ENCODE measurements at regions not wholly inside any gene's neighbourhood (a gene's known extent, or its start where the extent isn't known, plus 50 kb on each side); places are given as distances from the start of the nearest gene placed in this dataset.

DNA sequence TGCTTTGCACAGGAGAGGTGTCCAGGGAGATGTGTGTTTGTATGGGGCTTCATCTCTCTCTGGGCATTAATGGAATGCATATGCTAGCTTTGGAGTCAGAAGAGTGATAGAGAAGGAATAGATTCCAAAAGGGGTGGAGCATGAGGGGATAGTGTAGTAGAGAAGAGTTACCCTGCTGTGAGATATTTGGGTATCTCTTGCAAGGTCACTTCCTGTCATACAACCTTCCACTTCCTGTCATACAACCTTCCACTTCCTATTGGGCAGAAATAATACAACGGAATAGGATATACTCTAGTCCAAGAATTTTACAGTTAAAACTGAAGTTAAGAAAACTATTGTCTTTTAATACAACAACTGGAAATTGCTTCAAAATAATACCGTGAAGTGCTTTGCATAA, 351.8 kb upstream of the FMN2 start:
- H3K9me3 Mint-ChIP-seq = peaks cover 21% of the 10 kb centered on the region
- peaks cover 20% of the 10 kb centered on the region for H3K4me1 Mint-ChIP-seq
- no peak for DNase-seq
- H3K4me3 Mint-ChIP-seq = peak overlapping the region; percentile 9
- peaks cover 13% of the 10 kb centered on the region for H3K36me3 Mint-ChIP-seq
- ATAC-seq (ENCODE audit: low read depth) = no peak
- no peaks in the 10 kb centered on the region for H3K27me3 Mint-ChIP-seq
- POLR2A ChIA-PET = no interaction called here
- peak overlapping the region; percentile 56 for H3K27ac Mint-ChIP-seq

DNA sequence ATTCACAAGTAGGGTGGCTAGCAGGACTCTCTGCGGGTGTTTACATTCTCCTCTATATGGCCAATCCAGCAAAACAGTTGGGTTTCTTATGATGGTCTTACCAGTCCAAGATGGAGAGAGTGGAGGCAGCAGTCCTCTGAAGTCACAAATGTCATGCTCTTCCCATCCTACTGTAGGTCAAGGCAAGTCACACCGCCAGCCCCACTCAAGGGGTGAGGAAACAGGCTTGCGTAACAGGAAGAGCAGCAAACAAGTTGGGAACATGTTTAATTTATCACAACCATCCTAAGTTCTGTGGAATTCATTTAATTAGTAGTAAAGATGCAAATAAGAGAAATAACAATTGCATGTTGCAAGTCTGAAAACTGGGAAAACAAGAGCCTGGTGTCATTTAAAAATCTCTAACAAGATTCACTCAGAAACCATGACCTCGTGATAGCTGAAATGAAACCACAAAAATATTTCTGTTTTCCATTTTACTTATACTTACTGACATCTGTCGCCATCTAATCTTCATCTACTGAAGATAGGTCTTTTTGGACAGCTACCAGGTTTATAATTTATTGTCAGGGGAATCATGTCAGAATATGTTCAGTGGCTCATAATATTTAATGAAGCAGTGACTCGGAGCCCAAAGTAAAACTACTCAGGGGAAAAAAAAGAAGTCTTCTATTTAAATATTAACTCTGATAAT, 349.1 kb upstream of the FMN2 start:
- H3K27me3 Mint-ChIP-seq = no peaks in the 10 kb centered on the region
- no peak for ATAC-seq (ENCODE audit: low read depth)
- no peak overlapping the region for H3K4me3 Mint-ChIP-seq
- peaks cover 19% of the 10 kb centered on the region for H3K9me3 Mint-ChIP-seq
- peaks cover 11% of the 10 kb centered on the region for H3K36me3 Mint-ChIP-seq
- no peak for DNase-seq
- peaks cover 19% of the 10 kb centered on the region for H3K4me1 Mint-ChIP-seq
- POLR2A ChIA-PET = no interaction called here
- H3K27ac Mint-ChIP-seq = no peak overlapping the region

DNA sequence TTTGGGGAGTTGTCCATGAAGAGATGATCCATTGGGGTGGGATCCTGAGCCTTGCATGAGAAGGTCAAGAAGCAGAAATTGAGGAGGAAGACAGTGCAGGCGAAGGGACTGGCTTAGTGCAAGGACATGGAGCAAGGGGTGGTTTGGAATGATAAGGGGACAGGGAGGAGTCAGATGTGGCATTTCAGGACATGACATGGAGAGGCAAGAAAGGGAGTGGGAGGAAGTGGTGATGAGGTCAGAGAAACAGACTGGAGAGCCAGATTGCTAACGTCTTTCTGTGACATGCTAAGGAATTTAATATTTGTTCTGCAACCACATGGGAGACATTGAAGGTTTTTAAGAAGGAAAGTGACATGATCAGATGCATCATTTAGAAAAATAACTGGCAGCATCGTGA, 346.8 kb upstream of the FMN2 start:
- Mint-ChIP-seq H3K27ac (no peak overlapping the region), H3K27me3 (no peaks in the 10 kb centered on the region), H3K36me3 (peaks cover 7% of the 10 kb centered on the region), H3K4me1 (peaks cover 17% of the 10 kb centered on the region), H3K9me3 (peaks cover 13% of the 10 kb centered on the region), H3K4me3 (no peak overlapping the region)
- POLR2A ChIA-PET = no interaction called here
- no peak for ATAC-seq (ENCODE audit: low read depth)
- DNase-seq = no peak

DNA sequence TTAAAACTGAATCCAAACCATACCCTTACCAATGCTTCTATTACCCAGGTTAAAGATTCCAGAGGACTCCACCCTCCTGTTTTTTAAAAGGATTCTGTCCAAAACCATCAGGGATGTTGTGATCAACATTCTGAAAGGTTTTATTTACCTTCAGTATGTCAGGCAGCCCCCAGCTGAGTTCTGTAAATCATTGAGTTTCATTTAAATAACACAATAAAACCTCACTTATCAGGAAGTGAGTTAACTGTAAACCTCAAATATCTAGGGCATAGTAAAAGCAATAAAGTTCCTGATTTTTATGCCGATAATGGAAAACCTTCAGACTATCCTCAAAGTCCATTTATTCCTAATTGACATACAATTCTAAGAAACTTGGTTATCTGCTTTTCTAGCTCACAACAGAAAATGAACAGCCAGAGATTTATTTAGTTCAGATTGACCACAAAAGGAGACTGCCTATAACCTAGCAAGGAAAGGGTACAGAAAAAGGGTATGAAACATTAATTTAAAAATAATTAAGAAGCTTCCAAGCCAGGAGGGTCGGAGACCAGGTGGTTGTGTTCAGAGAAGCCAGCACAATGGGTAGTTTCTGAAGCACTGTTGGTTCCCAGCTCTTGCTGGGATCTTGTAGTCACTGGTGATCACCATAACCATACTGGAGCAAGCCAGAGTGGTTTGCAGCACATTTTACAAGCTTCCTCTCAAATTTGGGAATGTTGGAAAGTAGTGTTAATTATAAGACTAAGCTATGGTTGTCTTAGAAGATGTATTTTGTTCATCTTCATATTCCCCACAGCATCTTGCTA, 336.4 kb upstream of the FMN2 start:
- no peak for ATAC-seq (ENCODE audit: low read depth)
- peaks cover 3% of the 10 kb centered on the region for H3K36me3 Mint-ChIP-seq
- H3K27me3 Mint-ChIP-seq = no peaks in the 10 kb centered on the region
- H3K27ac Mint-ChIP-seq = no peak overlapping the region
- DNase-seq = no peak
- H3K4me1 Mint-ChIP-seq = no peaks in the 10 kb centered on the region
- H3K9me3 Mint-ChIP-seq = peaks cover 6% of the 10 kb centered on the region
- POLR2A ChIA-PET = no interaction called here
- H3K4me3 Mint-ChIP-seq = no peak overlapping the region

DNA sequence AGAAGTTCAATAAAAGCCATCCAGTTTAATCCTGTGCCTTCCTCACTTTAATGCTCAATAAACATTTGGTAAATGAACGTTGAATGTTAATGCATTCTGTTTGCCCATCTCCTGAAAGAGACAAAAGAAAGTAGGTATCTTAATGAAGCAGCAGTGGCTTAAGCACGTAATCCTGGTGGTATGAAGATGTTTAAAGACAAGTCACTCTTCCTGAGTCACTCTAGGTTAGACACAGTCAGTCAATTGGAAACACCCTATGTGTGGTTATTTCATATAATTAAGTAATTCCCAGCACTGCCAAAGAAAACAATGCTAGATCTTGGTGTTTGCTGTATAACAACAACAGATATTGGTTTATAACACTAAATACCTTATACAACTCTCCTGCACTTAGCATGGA, 334.0 kb upstream of the FMN2 start:
- Mint-ChIP-seq H3K27me3 (no peaks in the 10 kb centered on the region), H3K9me3 (peaks cover 3% of the 10 kb centered on the region), H3K4me1 (no peaks in the 10 kb centered on the region), H3K36me3 (no peaks in the 10 kb centered on the region), H3K4me3 (no peak overlapping the region), H3K27ac (no peak overlapping the region)
- DNase-seq (no peak), ATAC-seq (ENCODE audit: low read depth) (no peak)
- POLR2A ChIA-PET = no interaction called here

DNA sequence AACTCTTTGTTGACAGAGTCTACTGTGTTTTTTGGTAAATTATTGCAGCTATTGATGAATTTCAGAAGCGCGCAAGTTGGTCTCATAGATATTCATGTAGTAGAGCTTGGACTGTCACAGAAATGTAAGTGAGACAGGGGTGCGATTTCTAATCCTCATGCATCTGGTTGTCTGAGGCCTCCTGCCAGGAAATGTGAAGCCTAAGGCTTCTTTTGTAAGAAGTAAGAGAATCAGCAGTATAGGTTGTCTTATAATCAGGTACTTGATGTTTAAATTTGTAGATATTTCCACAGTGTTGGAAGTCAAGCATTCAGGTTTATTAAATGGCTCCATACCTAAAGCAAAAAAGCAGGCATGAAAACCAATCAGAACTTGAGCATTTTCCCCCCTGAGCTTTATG, 332.9 kb upstream of the FMN2 start:
- Mint-ChIP-seq H3K4me3 (no peak overlapping the region), H3K36me3 (no peaks in the 10 kb centered on the region), H3K4me1 (no peaks in the 10 kb centered on the region), H3K27me3 (no peaks in the 10 kb centered on the region), H3K9me3 (no peaks in the 10 kb centered on the region), H3K27ac (no peak overlapping the region)
- POLR2A ChIA-PET = no interaction called here
- DNase-seq (no peak), ATAC-seq (ENCODE audit: low read depth) (no peak)

DNA sequence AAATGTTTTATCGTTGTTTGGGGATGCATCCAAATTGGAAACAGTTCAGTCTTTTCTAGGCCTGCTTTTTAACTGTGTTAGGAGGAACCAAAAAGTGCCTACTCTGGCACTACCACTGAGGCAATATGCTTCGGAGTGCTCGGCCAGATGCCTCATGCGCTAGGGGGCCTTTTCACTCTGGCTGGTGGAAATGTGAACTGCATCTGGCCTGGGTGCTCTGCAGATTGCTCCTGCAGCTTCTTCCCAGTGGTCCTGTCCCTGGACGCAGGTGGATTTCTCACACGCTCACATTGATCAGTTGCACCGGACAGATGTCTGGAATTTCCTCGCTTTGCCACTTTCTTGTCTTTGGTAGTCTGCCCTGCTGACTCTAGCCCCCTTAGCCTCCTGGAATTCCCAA, 330.2 kb upstream of the FMN2 start:
- no peaks in the 10 kb centered on the region for H3K9me3 Mint-ChIP-seq
- no peaks in the 10 kb centered on the region for H3K4me1 Mint-ChIP-seq
- no peaks in the 10 kb centered on the region for H3K36me3 Mint-ChIP-seq
- DNase-seq (no peak), ATAC-seq (ENCODE audit: low read depth) (no peak)
- no peak overlapping the region for H3K27ac Mint-ChIP-seq
- no peaks in the 10 kb centered on the region for H3K27me3 Mint-ChIP-seq
- no peak overlapping the region for H3K4me3 Mint-ChIP-seq
- POLR2A ChIA-PET = no interaction called here

DNA sequence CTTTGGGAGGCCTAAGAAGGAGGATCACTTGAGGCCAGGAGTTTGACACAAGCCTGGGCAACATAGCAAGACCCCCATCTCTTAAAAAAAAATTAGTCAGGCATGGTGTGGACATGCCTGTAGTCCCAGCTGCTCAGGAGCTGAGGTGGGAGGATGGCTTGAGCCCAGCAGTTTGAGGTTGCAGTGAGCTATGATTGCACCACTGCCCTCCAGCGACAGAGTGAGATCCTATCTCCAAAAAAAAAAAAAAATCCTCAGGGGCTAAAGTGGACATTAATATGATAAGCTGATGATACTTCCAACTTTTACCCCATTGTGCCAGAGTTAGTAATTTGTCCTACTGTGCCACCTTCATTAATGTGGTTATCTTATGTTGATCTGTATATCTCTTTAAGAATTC, 327.8 kb upstream of the FMN2 start:
- POLR2A ChIA-PET = interaction anchor here (0.6 kb wide), 1 partner anchor 13 kb away, joined by 3 read pairs; no protein-coding TSS in a partner anchor
- no peak overlapping the region for H3K27ac Mint-ChIP-seq
- no peaks in the 10 kb centered on the region for H3K9me3 Mint-ChIP-seq

DNA sequence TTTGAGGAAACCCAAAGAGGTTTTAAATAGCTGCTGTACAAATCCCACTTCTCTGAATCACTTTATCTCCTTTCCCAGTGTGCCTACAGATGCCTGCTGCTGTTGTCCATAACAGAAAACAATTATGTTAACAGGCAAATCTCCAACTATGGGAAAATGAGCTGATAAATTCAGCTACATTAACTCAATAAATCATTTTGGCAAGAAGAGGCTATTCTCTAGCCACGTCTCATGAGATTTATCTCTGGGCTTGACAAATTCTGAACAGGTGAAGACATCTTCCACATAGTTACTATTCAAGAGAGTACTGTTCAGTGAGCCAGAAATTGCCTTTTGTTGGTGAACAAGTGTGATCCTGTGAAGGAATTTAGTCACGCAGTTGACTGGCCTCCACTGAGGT, 327.1 kb upstream of the FMN2 start:
- Mint-ChIP-seq H3K36me3 (no peaks in the 10 kb centered on the region), H3K27me3 (no peaks in the 10 kb centered on the region), H3K9me3 (no peaks in the 10 kb centered on the region), H3K27ac (no peak overlapping the region), H3K4me3 (no peak overlapping the region), H3K4me1 (no peaks in the 10 kb centered on the region)
- DNase-seq (no peak), ATAC-seq (ENCODE audit: low read depth) (no peak)
- POLR2A ChIA-PET = interaction anchor here (0.6 kb wide), 1 partner anchor 14 kb away, joined by 3 read pairs; no protein-coding TSS in a partner anchor

More for the DNA sequence above, 327.8 kb upstream of the FMN2 start:
- no peaks in the 10 kb centered on the region for H3K4me1 Mint-ChIP-seq
- H3K4me3 Mint-ChIP-seq = no peak overlapping the region
- H3K36me3 Mint-ChIP-seq = no peaks in the 10 kb centered on the region
- no peaks in the 10 kb centered on the region for H3K27me3 Mint-ChIP-seq
- ATAC-seq (ENCODE audit: low read depth) = no peak
- DNase-seq = no peak

DNA sequence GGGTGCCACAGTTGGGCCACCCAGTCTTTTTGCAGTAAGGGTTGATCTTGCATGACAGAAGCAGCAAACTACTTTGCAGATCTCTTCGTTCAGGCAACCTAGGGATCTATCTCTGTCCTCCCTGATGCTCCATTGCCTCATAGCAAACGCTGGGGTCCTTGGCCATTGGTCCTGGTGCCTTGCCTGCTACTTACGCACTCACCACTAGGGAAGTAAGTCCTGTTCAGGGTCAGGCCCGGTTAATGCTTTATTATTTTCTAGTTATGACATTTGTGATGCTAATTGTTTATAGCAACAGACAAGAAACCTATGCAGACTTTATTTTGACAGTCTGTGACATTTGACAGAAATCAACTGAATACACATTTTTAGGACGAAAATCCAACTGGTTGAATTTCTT, 326.5 kb upstream of the FMN2 start:
- DNase-seq (no peak), ATAC-seq (ENCODE audit: low read depth) (no peak)
- no peak overlapping the region for H3K27ac Mint-ChIP-seq
- POLR2A ChIA-PET = no interaction called here
- H3K36me3 Mint-ChIP-seq = no peaks in the 10 kb centered on the region
- no peak overlapping the region for H3K4me3 Mint-ChIP-seq
- H3K27me3 Mint-ChIP-seq = no peaks in the 10 kb centered on the region
- H3K9me3 Mint-ChIP-seq = no peaks in the 10 kb centered on the region
- no peaks in the 10 kb centered on the region for H3K4me1 Mint-ChIP-seq

DNA sequence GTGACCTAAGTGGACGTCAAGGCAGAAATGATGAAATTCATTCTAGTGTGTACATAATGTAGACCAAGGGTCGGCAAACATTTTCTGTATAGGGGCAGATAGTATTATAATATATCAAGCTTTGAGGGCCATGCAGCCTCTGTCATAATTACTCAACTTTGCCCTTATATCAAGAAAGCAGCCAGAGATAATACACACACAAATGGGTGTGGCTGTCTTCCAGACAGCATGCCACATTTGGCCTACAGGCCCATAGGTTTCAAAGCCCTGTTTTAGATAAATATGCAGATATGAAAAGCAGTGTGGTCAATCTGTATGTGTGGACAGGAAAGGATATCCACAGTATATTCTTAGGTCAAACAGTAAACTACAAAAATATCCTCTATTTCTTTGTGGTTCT, 320.1 kb upstream of the FMN2 start:
- Mint-ChIP-seq H3K27ac (no peak overlapping the region), H3K9me3 (peaks cover 2% of the 10 kb centered on the region), H3K27me3 (no peaks in the 10 kb centered on the region), H3K4me3 (no peak overlapping the region), H3K36me3 (no peaks in the 10 kb centered on the region), H3K4me1 (no peaks in the 10 kb centered on the region)
- ATAC-seq (ENCODE audit: low read depth) = no peak
- DNase-seq = no peak
- POLR2A ChIA-PET = no interaction called here

DNA sequence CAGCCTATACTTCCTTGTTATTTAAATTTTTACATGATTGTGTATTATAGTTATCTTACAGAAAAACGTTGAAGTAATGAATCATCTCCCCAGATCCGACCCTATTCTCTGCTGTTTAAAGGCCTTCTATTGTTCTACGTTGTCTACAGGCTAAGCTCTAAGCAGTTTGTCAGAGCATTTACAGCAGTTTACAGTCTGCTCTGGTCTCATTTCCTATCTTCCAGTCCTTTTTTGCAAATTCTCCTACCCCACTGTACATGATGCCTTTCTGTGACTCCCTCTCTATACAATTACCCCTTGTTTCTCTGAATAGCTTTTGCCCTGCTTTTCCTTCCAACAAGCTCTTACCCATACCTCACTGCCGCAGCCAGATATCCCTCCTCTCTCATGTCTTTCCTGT, 319.2 kb upstream of the FMN2 start:
- no peaks in the 10 kb centered on the region for H3K36me3 Mint-ChIP-seq
- H3K4me3 Mint-ChIP-seq = no peak overlapping the region
- ATAC-seq (ENCODE audit: low read depth) (no peak), DNase-seq (no peak)
- H3K27ac Mint-ChIP-seq = no peak overlapping the region
- no peaks in the 10 kb centered on the region for H3K4me1 Mint-ChIP-seq
- POLR2A ChIA-PET = no interaction called here
- no peaks in the 10 kb centered on the region for H3K27me3 Mint-ChIP-seq
- peaks cover 2% of the 10 kb centered on the region for H3K9me3 Mint-ChIP-seq

DNA sequence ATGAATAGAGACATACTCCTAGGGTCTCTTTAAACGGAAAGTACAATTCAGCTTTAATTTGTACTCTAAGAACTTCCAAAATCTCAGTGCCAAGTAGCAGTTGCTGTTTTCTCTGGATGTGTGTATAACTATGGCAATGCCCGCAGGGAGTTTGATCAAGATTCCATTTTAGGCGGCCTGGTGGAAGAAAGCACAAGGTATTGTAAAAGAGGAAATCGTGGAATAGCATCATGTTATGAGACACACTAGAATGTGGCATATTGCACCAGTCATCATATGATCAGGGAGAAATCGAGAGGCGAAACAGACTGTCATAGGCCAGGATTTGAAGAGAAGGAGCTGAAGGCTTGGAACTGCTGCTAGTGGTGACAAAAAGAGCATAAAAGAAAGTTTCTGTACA, 316.2 kb upstream of the FMN2 start:
- ATAC-seq (ENCODE audit: low read depth) (no peak), DNase-seq (no peak)
- POLR2A ChIA-PET = no interaction called here
- Mint-ChIP-seq H3K27me3 (no peaks in the 10 kb centered on the region), H3K27ac (no peak overlapping the region), H3K36me3 (no peaks in the 10 kb centered on the region), H3K9me3 (peaks cover 3% of the 10 kb centered on the region), H3K4me1 (no peaks in the 10 kb centered on the region), H3K4me3 (no peak overlapping the region)

DNA sequence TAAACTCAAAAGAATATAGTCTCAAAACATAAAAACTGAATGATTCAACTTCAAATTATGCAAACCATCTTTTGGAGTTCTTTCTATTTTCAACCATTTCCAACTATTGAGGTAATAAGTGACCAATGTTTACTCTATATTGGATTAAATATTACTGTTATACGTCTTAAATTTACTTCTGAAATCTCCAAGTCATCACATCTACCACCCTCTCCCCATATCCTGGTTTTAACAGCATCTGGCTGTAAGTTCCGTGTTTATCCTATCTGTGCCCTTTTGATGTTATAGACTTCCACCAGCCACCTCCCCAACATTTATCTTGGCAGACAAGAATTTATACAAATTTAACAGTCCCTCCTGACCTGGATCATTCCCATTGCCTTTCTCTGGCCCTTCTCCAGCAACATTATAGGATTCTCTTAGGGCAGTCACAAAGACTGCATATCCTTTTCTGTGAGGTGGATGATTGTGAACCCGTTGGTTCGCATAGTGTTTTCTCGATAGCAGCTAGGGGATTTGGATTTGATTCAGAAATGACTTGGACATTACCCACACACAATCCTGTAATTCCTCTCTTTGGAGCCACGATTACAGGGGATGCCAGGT, 313.4 kb upstream of the FMN2 start:
- Mint-ChIP-seq H3K36me3 (no peaks in the 10 kb centered on the region), H3K27me3 (no peaks in the 10 kb centered on the region), H3K4me3 (no peak overlapping the region), H3K4me1 (no peaks in the 10 kb centered on the region), H3K27ac (no peak overlapping the region), H3K9me3 (peaks cover 3% of the 10 kb centered on the region)
- ATAC-seq (ENCODE audit: low read depth) (no peak), DNase-seq (no peak)
- POLR2A ChIA-PET = no interaction called here

Measured in activated naive CD8-positive, alpha-beta T cell treated with anti-CD3 and anti-CD28 coated beads, Interleukin-2, amount 10 ng/mL, durations not matched to agents 7 days and 5 days (primary cell).